ENCODE measurements at regions not wholly inside any gene's neighbourhood (a gene's known extent, or its start where the extent isn't known, plus 50 kb on each side); places are given as distances from the start of the nearest gene placed in this dataset.

GRCh38 chr1:199723250-199723956, 304.1 kb upstream of the NR5A2 start:
- TF ChIP-seq POLR2AphosphoS5 (IDR thresholded peaks at IDR 0.05; ENCODE audit: borderline replicate concordance, low read depth, low read length) (no peak), EZH2 (IDR thresholded peaks at IDR 0.05) (no peak)

Measured in SK-N-MC (cell line).